CD4-positive, alpha-beta T cell (primary cell): ENCODE measurements at regions not wholly inside any gene's neighbourhood (a gene's known extent, or its start where the extent isn't known, plus 50 kb on each side); places are given as distances from the start of the nearest gene placed in this dataset.

Experiments
- ATAC-seq: fragments of 200-7000 bp; cut with Tn5 transposase; one replicate; pipeline ENCODE4 v1.10.0; 2022; ENCODE audit warnings: mild to moderate bottlenecking; ENCODE audit not compliant: poor library complexity
- CTCF ChIA-PET: fragments of 350-600 bp; sonication (Branson Sonifier 250); formaldehyde crosslinking; loops from one replicate; lab custom pipeline; 2021; ENCODE audit warnings: antibody characterized with exemption, inconsistent platforms; lab: Charles Lee
- POLR2A ChIA-PET: fragments of 350-600 bp; sonication (Branson Sonifier 250); formaldehyde crosslinking; loops from one replicate; lab custom pipeline; 2021; ENCODE audit warnings: antibody characterized with exemption, inconsistent platforms; lab: Charles Lee
- DNase-seq, 14 experiments: peaks; one replicate each; pipeline ENCODE4 v3.0.0-alpha.2; 2013 to 2020; ENCODE audit warnings: mixed read lengths in 2 of 14
- H3K27ac ChIP-seq, 2 donors: one replicate each; pipeline versions ENCODE4 v1.5.1 to v1.7.0; 2013; ENCODE audit warnings: low read length in 2 of 2, low read depth in 1 of 2, mild to moderate bottlenecking in 1 of 2
- H3K27me3 ChIP-seq, 2 experiments: 1 replicate in 1 of 2; 2 replicates in 1 of 2; pipeline versions ENCODE4 v1.6.1 to v1.7.0; 2013; ENCODE audit warnings: low read length in 2 of 2, control low read depth in 1 of 2, mild to moderate bottlenecking in 1 of 2, moderate library complexity in 1 of 2; ENCODE audit not compliant: insufficient read depth in 2 of 2, control insufficient read depth in 1 of 2
- H3K36me3 ChIP-seq: one replicate; pipeline ENCODE4 v1.6.1; 2013; ENCODE audit warnings: low read length, control low read depth; ENCODE audit not compliant: insufficient read depth
- H3K4me1 ChIP-seq: one replicate; pipeline ENCODE4 v1.6.1; 2013; ENCODE audit warnings: low read length, control low read depth; ENCODE audit not compliant: insufficient read depth
- H3K4me3 ChIP-seq: one replicate; pipeline ENCODE4 v1.5.1; 2013; ENCODE audit warnings: mild to moderate bottlenecking, low read length, moderate library complexity
- H3K9me3 ChIP-seq, 2 experiments: 1 replicate in 1 of 2; 2 replicates in 1 of 2; pipeline versions ENCODE4 v1.6.1 to v1.7.0; 2013; ENCODE audit warnings: low read length in 2 of 2, mild to moderate bottlenecking in 2 of 2, control low read depth in 1 of 2, moderate library complexity in 1 of 2; ENCODE audit not compliant: control insufficient read depth in 1 of 2, insufficient read depth in 1 of 2
- H3K27ac Mint-ChIP-seq: one replicate; pipeline ENCODE4 v1.8.0; 2020; ENCODE audit warnings: mixed read lengths
- H3K27me3 Mint-ChIP-seq: one replicate; pipeline ENCODE4 v1.8.0; 2021; ENCODE audit warnings: mixed read lengths
- H3K36me3 Mint-ChIP-seq: one replicate; pipeline ENCODE4 v1.8.0; 2021; ENCODE audit warnings: low read depth, mixed read lengths
- H3K4me1 Mint-ChIP-seq: one replicate; pipeline ENCODE4 v1.8.0; 2021; ENCODE audit warnings: low read depth, mixed read lengths
- H3K4me3 Mint-ChIP-seq: one replicate; pipeline ENCODE4 v1.8.0; 2020; ENCODE audit warnings: mild to moderate bottlenecking, mixed read lengths
- H3K9me3 Mint-ChIP-seq: one replicate; pipeline ENCODE4 v1.8.0; 2020; ENCODE audit warnings: mixed read lengths
- CTCF ChIP-seq: fragments of 200-600 bp; IDR thresholded peaks from one replicate; pipeline ENCODE4 v1.8.0; 2022; ENCODE audit warnings: antibody characterized with exemption, mild to moderate bottlenecking
- intact Hi-C, 2 experiments: fragments of 100-400 bp; cut with DNase I in 1 of 2; cut with micrococcal nuclease in 1 of 2; formaldehyde crosslinking; loops; one replicate each; pipeline versions ENCODE4 v1.15.1 to v1.9.0; 2023 to 2025; cut with DNase I, micrococcal nuclease

- Mint-ChIP-seq H3K9me3 (peaks cover 3% of the 10 kb centered on the region), H3K4me1 (no peaks in the 10 kb centered on the region), H3K36me3 (no peaks in the 10 kb centered on the region), H3K27ac (no peak overlapping the region), H3K27me3 (peaks cover 21% of the 10 kb centered on the region), H3K4me3 (no peak overlapping the region)
- H3K36me3 ChIP-seq: no peaks in the 10 kb centered on the region
- H3K4me3 ChIP-seq: no peak overlapping the region
- H3K27me3 ChIP-seq: peaks cover 0 to 5% of the 10 kb centered on the region in 2 experiments
- no peak for TF ChIP-seq CTCF
- CTCF ChIA-PET: interaction anchor here (0.9 kb wide), 1 partner anchor 8 kb away, joined by 3 read pairs; no protein-coding TSS in a partner anchor
- POLR2A ChIA-PET: no interaction called here
- ATAC-seq: no peak
- intact Hi-C loops: no loop called here
- peaks cover 5 to 7% of the 10 kb centered on the region in 2 experiments for H3K9me3 ChIP-seq
- no peak for DNase-seq
- H3K4me1 ChIP-seq: no peaks in the 10 kb centered on the region
- no peak overlapping the region for H3K27ac ChIP-seq
Observed at GRCh38 chr2:234665304-234665703, 168.4 kb upstream of the ARL4C start.

- Mint-ChIP-seq H3K4me1 (no peaks in the 10 kb centered on the region), H3K9me3 (peaks cover 3% of the 10 kb centered on the region), H3K36me3 (no peaks in the 10 kb centered on the region), H3K27me3 (peaks cover 6% of the 10 kb centered on the region), H3K4me3 (no peak overlapping the region), H3K27ac (no peak overlapping the region)
- DNase-seq (no peak), ATAC-seq (no peak)
- Histone ChIP-seq H3K4me1 (no peaks in the 10 kb centered on the region), H3K9me3 (peaks cover 5 to 7% of the 10 kb centered on the region in 2 experiments), H3K27me3 (no peaks in the 10 kb centered on the region), H3K36me3 (no peaks in the 10 kb centered on the region), H3K27ac (no peak overlapping the region), H3K4me3 (no peak overlapping the region)
- CTCF ChIA-PET: no interaction called here
- TF ChIP-seq CTCF: no peak
- intact Hi-C loops: no loop called here
- POLR2A ChIA-PET: no interaction called here
Observed at GRCh38 chr2:234661849-234662248, 165.0 kb upstream of the ARL4C start.

- no peaks in the 10 kb centered on the region for H3K36me3 Mint-ChIP-seq
- H3K4me1 Mint-ChIP-seq: no peaks in the 10 kb centered on the region
- no peak overlapping the region for H3K27ac Mint-ChIP-seq
- no peaks in the 10 kb centered on the region for H3K27me3 Mint-ChIP-seq
- no peak for DNase-seq
- intact Hi-C loops: no loop called here
- Histone ChIP-seq H3K27ac (no peak overlapping the region), H3K4me3 (no peak overlapping the region), H3K9me3 (peaks cover 5 to 7% of the 10 kb centered on the region in 2 experiments), H3K27me3 (no peaks in the 10 kb centered on the region), H3K36me3 (no peaks in the 10 kb centered on the region), H3K4me1 (no peaks in the 10 kb centered on the region)
- POLR2A ChIA-PET: no interaction called here
- ATAC-seq: no peak
- peaks cover 3% of the 10 kb centered on the region for H3K9me3 Mint-ChIP-seq
- CTCF ChIA-PET: interaction anchor here (1.2 kb wide), 1 partner anchor 22 kb away, joined by 3 read pairs; no protein-coding TSS in a partner anchor
- H3K4me3 Mint-ChIP-seq: no peak overlapping the region
- TF ChIP-seq CTCF: no peak
Observed at GRCh38 chr2:234661175-234661574, 164.3 kb upstream of the ARL4C start.
